Natural killer cell (primary cell): ENCODE measurements at regions not wholly inside any gene's neighbourhood (a gene's known extent, or its start where the extent isn't known, plus 50 kb on each side); places are given as distances from the start of the nearest gene placed in this dataset.
"Not testable (repeated sequence)": the region's sequence is repeated elsewhere in the genome, so short reads cannot be mapped to it uniquely, and the experiment has no call there.

Experiments used
- ATAC-seq, 3 donors: fragments of 150-1000 bp in 2 of 3; fragments of 200-7000 bp in 1 of 3; cut with Tn5 transposase; 1 replicate in 1 of 3; 2 replicates in 2 of 3; pipeline ENCODE4 v1.10.0; 2021; ENCODE audit warnings: mild to moderate bottlenecking in 2 of 3, moderate library complexity in 2 of 3
- DNase-seq, 2 donors: peaks; one replicate each; pipeline versions ENCODE4 v3.0.0 to v3.0.0-alpha.2; 2013 to 2021; ENCODE audit warnings: mixed read lengths in 1 of 2
- H3K27ac ChIP-seq: one replicate; pipeline ENCODE4 v1.5.1; 2013; ENCODE audit warnings: mild to moderate bottlenecking, low read length
- H3K27me3 ChIP-seq: one replicate; pipeline ENCODE4 v1.6.1; 2013; ENCODE audit warnings: low read length; ENCODE audit not compliant: control insufficient read depth, insufficient read depth
- H3K36me3 ChIP-seq: one replicate; pipeline ENCODE4 v1.6.1; 2013; ENCODE audit warnings: low read length; ENCODE audit not compliant: control insufficient read depth, insufficient read depth
- H3K4me1 ChIP-seq: one replicate; pipeline ENCODE4 v1.6.1; 2013; ENCODE audit warnings: low read length; ENCODE audit not compliant: control insufficient read depth, insufficient read depth
- H3K4me3 ChIP-seq: one replicate; pipeline ENCODE4 v1.5.1; 2013; ENCODE audit warnings: low read length
- H3K9me3 ChIP-seq: one replicate; pipeline ENCODE4 v1.6.1; 2013; ENCODE audit warnings: low read length; ENCODE audit not compliant: control insufficient read depth, insufficient read depth
- H3K27ac Mint-ChIP-seq, 2 donors: one replicate each; pipeline ENCODE4 v1.8.0; 2022; ENCODE audit warnings: mild to moderate bottlenecking in 2 of 2, mixed read lengths in 2 of 2, moderate library complexity in 1 of 2
- H3K27me3 Mint-ChIP-seq, 2 donors: one replicate each; pipeline ENCODE4 v1.8.0; 2022; ENCODE audit warnings: low read depth in 2 of 2, mixed read lengths in 2 of 2
- H3K36me3 Mint-ChIP-seq: one replicate; pipeline ENCODE4 v1.8.0; 2022; ENCODE audit warnings: mixed read lengths
- H3K4me1 Mint-ChIP-seq, 2 donors: one replicate each; pipeline ENCODE4 v1.8.0; 2022; ENCODE audit warnings: mixed read lengths in 2 of 2
- H3K4me3 Mint-ChIP-seq: one replicate; pipeline ENCODE4 v1.8.0; 2022; ENCODE audit warnings: mild to moderate bottlenecking, moderate library complexity, mixed read lengths
- H3K9me3 Mint-ChIP-seq, 2 donors: one replicate each; pipeline ENCODE4 v1.8.0; 2022; ENCODE audit warnings: mixed read lengths in 2 of 2
- WGBS: methylation state at CpG from one replicate; pipeline ENCODE4 v1.1.7; 2013; ENCODE audit warnings: missing lambda C conversion rate; ENCODE audit not compliant: insufficient coverage; 5-methylcytosine and 5-hydroxymethylcytosine counted together
- intact Hi-C: fragments of 100-400 bp; cut with micrococcal nuclease; formaldehyde crosslinking; loops from one replicate; pipeline ENCODE4 v1.14.2; 2022
- TF ChIP-seq, protein P1 (sequence below): fragments of 200-600 bp; IDR thresholded peaks from one replicate; pipeline ENCODE4 v1.8.0; 2022; ENCODE audit warnings: antibody characterized with exemption

DNA sequence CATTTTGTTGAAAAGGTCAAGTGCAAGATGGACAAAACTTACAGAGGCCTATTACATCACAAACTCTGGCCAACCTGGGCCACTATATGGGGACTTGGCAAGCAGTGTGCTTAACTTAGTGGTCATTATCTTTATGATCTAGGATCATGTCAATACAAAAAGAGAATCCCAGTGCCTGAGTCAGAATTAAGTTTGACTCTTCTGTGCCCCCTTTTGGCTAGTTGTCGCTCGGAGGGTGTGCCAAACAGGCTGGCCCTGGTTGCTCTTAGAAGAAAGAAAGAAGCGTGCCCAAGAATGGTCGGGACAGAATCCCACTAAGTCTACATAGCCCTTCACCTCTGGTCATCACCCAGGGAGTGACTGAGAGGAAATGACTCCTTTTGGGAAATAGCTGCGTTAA lies 100.1 kb downstream of the EIF4E start:
- Mint-ChIP-seq H3K4me1 (peaks cover 0 to 10% of the 10 kb centered on the region in 2 donors), H3K27me3 (peaks cover 0 to 13% of the 10 kb centered on the region in 2 donors), H3K4me3 (no peak overlapping the region), H3K27ac (no peak overlapping the region), H3K9me3 (no peaks in the 10 kb centered on the region), H3K36me3 (no peaks in the 10 kb centered on the region)
- H3K27ac ChIP-seq, result no peak overlapping the region
- TF ChIP-seq, protein P1, sequence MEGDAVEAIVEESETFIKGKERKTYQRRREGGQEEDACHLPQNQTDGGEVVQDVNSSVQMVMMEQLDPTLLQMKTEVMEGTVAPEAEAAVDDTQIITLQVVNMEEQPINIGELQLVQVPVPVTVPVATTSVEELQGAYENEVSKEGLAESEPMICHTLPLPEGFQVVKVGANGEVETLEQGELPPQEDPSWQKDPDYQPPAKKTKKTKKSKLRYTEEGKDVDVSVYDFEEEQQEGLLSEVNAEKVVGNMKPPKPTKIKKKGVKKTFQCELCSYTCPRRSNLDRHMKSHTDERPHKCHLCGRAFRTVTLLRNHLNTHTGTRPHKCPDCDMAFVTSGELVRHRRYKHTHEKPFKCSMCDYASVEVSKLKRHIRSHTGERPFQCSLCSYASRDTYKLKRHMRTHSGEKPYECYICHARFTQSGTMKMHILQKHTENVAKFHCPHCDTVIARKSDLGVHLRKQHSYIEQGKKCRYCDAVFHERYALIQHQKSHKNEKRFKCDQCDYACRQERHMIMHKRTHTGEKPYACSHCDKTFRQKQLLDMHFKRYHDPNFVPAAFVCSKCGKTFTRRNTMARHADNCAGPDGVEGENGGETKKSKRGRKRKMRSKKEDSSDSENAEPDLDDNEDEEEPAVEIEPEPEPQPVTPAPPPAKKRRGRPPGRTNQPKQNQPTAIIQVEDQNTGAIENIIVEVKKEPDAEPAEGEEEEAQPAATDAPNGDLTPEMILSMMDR, result no peak
- H3K4me3 ChIP-seq, result no peak overlapping the region
- H3K27me3 ChIP-seq, result no peaks in the 10 kb centered on the region
- WGBS, result 96% methylated on average over 3 of the region's 5 CpGs
- peak in 2 of 3 donors; percentile 43 to 46 for ATAC-seq
- peak in 1 of 2 donors; percentile 58 for DNase-seq
- H3K36me3 ChIP-seq, result no peaks in the 10 kb centered on the region
- H3K9me3 ChIP-seq, result no peaks in the 10 kb centered on the region
- no peaks in the 10 kb centered on the region for H3K4me1 ChIP-seq
- intact Hi-C loops, result loop anchor here (5.0 to 10.0 kb wide), 2 partner anchors 362 to 674 kb away; no protein-coding TSS in a partner anchor

DNA sequence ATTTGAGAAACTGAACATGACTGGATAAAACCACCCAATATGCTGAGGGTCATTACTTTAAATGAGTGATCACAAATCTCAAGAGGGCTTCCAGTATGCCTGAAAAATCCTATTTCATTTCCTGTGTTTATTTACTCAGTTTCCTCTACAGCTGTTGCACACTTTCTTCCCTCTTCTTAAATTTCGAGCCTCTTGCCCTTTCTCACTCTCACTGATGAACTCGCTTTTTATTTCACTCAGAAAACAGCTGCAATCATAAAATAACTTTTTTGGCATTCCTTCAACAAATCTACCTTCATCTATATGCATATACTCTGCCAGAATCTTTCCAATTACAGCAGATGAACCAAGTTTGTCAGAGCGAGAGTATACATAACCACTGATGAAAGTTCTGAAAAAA lies 101.3 kb downstream of the EIF4E start:
- Histone ChIP-seq H3K27ac (no peak overlapping the region), H3K27me3 (no peaks in the 10 kb centered on the region), H3K36me3 (no peaks in the 10 kb centered on the region), H3K4me3 (no peak overlapping the region), H3K9me3 (no peaks in the 10 kb centered on the region), H3K4me1 (no peaks in the 10 kb centered on the region)
- ATAC-seq (no peak), DNase-seq (no peak)
- H3K4me1 Mint-ChIP-seq, result peaks cover 0 to 10% of the 10 kb centered on the region in 2 donors
- WGBS, result 64% methylated on average over 3 of the region's 3 CpGs
- H3K27me3 Mint-ChIP-seq, result peaks cover 0 to 13% of the 10 kb centered on the region in 2 donors
- H3K36me3 Mint-ChIP-seq, result no peaks in the 10 kb centered on the region
- H3K9me3 Mint-ChIP-seq, result no peaks in the 10 kb centered on the region
- TF ChIP-seq, protein P1, result no peak
- no peak overlapping the region for H3K4me3 Mint-ChIP-seq
- intact Hi-C loops, result loop anchor here (5.0 to 10.0 kb wide), 2 partner anchors 360 to 673 kb away; no protein-coding TSS in a partner anchor
- H3K27ac Mint-ChIP-seq, result no peak overlapping the region

DNA sequence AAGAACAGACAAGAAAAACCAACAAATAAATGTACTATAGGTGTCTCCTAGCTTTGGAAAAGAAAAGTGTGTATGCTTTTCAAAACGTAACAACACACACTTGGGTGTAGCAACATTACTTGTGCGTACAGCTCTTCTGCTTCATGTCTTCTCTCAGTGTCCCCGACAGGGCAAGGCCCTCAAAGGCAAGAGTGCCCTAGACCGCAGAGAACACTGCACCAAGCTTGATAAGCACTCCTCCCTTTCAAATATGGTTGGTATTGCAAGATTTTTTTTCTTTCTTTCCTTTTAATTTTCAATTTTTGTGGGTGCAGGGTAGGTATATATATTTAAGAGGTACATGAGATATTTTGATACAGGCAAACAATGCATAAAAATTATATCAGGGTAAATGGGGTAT lies 106.8 kb downstream of the EIF4E start:
- intact Hi-C loops, result loop anchor here (10.0 kb wide), 1 partner anchor 667 kb away; no protein-coding TSS in a partner anchor
- Histone ChIP-seq H3K4me3 (no peak overlapping the region), H3K4me1 (no peaks in the 10 kb centered on the region), H3K27ac (no peak overlapping the region), H3K36me3 (no peaks in the 10 kb centered on the region), H3K27me3 (no peaks in the 10 kb centered on the region), H3K9me3 (no peaks in the 10 kb centered on the region)
- DNase-seq (no peak), ATAC-seq (no peak)
- Mint-ChIP-seq H3K36me3 (no peaks in the 10 kb centered on the region), H3K4me3 (no peak overlapping the region), H3K27ac (no peak overlapping the region), H3K27me3 (no peaks in the 10 kb centered on the region), H3K9me3 (no peaks in the 10 kb centered on the region), H3K4me1 (no peaks in the 10 kb centered on the region)
- TF ChIP-seq, protein P1, result no peak
- WGBS, result 83% methylated on average over 1 of the region's 4 CpGs

DNA sequence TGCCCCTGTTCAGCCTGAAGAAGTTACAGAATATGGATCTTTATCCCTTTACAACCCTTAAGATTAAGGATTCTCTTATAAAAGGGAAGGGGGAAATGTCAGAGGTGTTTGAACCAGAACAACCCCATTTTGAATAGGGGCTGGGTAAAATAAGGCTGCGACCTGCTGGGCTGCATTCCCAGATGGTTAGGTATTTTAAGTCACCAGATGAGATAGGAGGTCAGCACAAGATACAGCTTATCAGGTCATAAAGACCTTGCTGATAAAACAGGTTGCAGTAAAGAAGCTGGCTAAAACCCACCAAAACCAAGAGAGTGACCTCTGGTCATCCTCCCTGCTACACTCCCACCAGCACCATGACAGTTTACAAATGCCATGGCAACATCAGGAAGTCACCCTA lies 110.8 kb downstream of the EIF4E start:
- 100% methylated on average over 1 of the region's 1 CpG for WGBS
- H3K9me3 Mint-ChIP-seq, H3K27ac ChIP-seq, ATAC-seq, H3K4me1 Mint-ChIP-seq, intact Hi-C loops, H3K4me3 Mint-ChIP-seq, H3K36me3 ChIP-seq, H3K4me3 ChIP-seq, H3K27me3 ChIP-seq, H3K27ac Mint-ChIP-seq, H3K4me1 ChIP-seq, H3K9me3 ChIP-seq, H3K36me3 Mint-ChIP-seq, DNase-seq, H3K27me3 Mint-ChIP-seq: not testable (repeated sequence)
